A549 (cell line): ENCODE measurements at regions not wholly inside any gene's neighbourhood (a gene's known extent, or its start where the extent isn't known, plus 50 kb on each side); places are given as distances from the start of the nearest gene placed in this dataset.

Experiments used
- ATAC-seq, 2 experiments: fragments of 200-7000 bp in 1 of 2; fragments of >200 bp in 1 of 2; cut with Nextera tagmentation in 1 of 2; cut with Tn5 transposase in 1 of 2; 3 replicates each; pipeline versions ENCODE4 v1.8.0 to v1.9.1; 2018 to 2020; ENCODE audit warnings: mild to moderate bottlenecking in 1 of 2, moderate library complexity in 1 of 2
- CTCF ChIA-PET: fragments of 300-600 bp; sonication (Branson Sonifier 250); formaldehyde crosslinking; extraction: SDS; loops from one replicate; lab custom pipeline; 2021; ENCODE audit warnings: antibody characterized with exemption, inconsistent platforms; lab: Yijun Ruan, JAX
- POLR2A ChIA-PET: fragments of 350-600 bp; formaldehyde crosslinking; extraction: SDS; loops from one replicate; lab custom pipeline; 2021; ENCODE audit warnings: antibody characterized with exemption, inconsistent platforms; lab: Yijun Ruan, JAX
- DNase-seq, 2 experiments: peaks; one replicate each; pipeline versions ENCODE4 v3.0.0 to v3.0.0-alpha.2; 2011 to 2016; ENCODE audit warnings: low read depth in 1 of 2, low spot score in 1 of 2
- FAIRE-seq: peaks from 2 replicates; lab custom pipeline; 2011; peaks lifted over from hg19 to GRCh38; lab: Jason Lieb, UNC
- H3K27ac ChIP-seq, 2 experiments: fragments of >200 bp; sonication (Bioruptor Twin); formaldehyde crosslinking; 3 replicates each; pipeline ENCODE4 v1.5.1; 2016 to 2017
- H3K4me1 ChIP-seq: fragments of >200 bp; sonication (Bioruptor Twin); formaldehyde crosslinking; 3 replicates; pipeline ENCODE4 v1.6.1; 2016
- H3K4me2 ChIP-seq: fragments of >200 bp; sonication (Bioruptor Twin); formaldehyde crosslinking; 3 replicates; pipeline ENCODE4 v1.6.1; 2016
- H3K4me3 ChIP-seq: fragments of >200 bp; sonication (Bioruptor Twin); formaldehyde crosslinking; 3 replicates; pipeline ENCODE4 v1.5.1; 2016
- H3K9me3 ChIP-seq: fragments of >200 bp; sonication (Bioruptor Twin); formaldehyde crosslinking; 3 replicates; pipeline ENCODE4 v1.6.1; 2016
- BCL3 ChIP-seq: fragments of >200 bp; sonication (Bioruptor Twin); formaldehyde crosslinking; IDR thresholded peaks from 3 replicates; pipeline ENCODE4 v1.6.1; 2016
- CHD2 ChIP-seq: fragments of 150-350 bp; IDR thresholded peaks from 2 replicates; pipeline ENCODE4 v1.6.1; 2014; ENCODE audit warnings: low read length; ENCODE audit not compliant: partially characterized antibody
- CTCF ChIP-seq: fragments of >200 bp; sonication (Bioruptor Twin); formaldehyde crosslinking; IDR thresholded peaks from 3 replicates; pipeline ENCODE4 v1.5.1; 2016
- FOSL2 ChIP-seq, 2 experiments: fragments of 450-650 bp in 1 of 2; fragments of >200 bp in 1 of 2; sonication (Bioruptor Twin) in 1 of 2; formaldehyde crosslinking; IDR thresholded peaks; 2 replicates each; pipeline versions ENCODE4 v1.5.0 to v1.6.1; 2016 to 2020; ENCODE audit warnings: mild to moderate bottlenecking in 1 of 2, moderate library complexity in 1 of 2
- FOXS1 ChIP-seq: fragments of 250-450 bp; sonication (Bioruptor Pico); IDR thresholded peaks from 2 replicates; pipeline ENCODE4 v1.5.0; 2020; ENCODE audit warnings: mild to moderate bottlenecking, moderate library complexity
- GATA3 ChIP-seq: IDR thresholded peaks from 2 replicates; pipeline ENCODE4 v1.6.1; 2012; ENCODE audit warnings: borderline replicate concordance
- HDAC2 ChIP-seq: fragments of 200-600 bp; sonication (generic); IDR thresholded peaks from 2 replicates; pipeline ENCODE4 v1.6.1; 2016
- HES2 ChIP-seq: fragments of >200 bp; sonication (Bioruptor Twin); formaldehyde crosslinking; IDR thresholded peaks from 2 replicates; pipeline ENCODE4 v1.6.1; 2016
- HMGXB4 ChIP-seq: fragments of 250-450 bp; sonication (Bioruptor Pico); IDR thresholded peaks from 2 replicates; pipeline ENCODE4 v1.5.0; 2021; ENCODE audit warnings: mild to moderate bottlenecking, moderate library complexity, borderline replicate concordance
- HOXB13 ChIP-seq: fragments of 250-450 bp; sonication (Bioruptor Pico); IDR thresholded peaks from 2 replicates; pipeline ENCODE4 v1.5.0; 2020; ENCODE audit warnings: low read depth, mild to moderate bottlenecking, moderate library complexity
- MYC ChIP-seq: IDR thresholded peaks from 2 replicates; pipeline ENCODE4 v1.6.1; 2012; ENCODE audit warnings: mild to moderate bottlenecking, inconsistent platforms, low read length, improper control_type of control experiment, borderline replicate concordance
- NFE2L2 ChIP-seq: fragments of 150-350 bp; conservative IDR thresholded peaks from 2 replicates; pipeline ENCODE4 v1.6.1; 2014; ENCODE audit warnings: low read length
- NPAS2 ChIP-seq: fragments of 250-450 bp; sonication (Bioruptor Pico); IDR thresholded peaks from 2 replicates; pipeline ENCODE4 v1.8.0; 2022; ENCODE audit warnings: mild to moderate bottlenecking, moderate library complexity, borderline replicate concordance
- PHF8 ChIP-seq: fragments of 200-600 bp; sonication (generic); IDR thresholded peaks from 2 replicates; pipeline ENCODE4 v1.6.1; 2016; ENCODE audit warnings: low read depth, mild to moderate bottlenecking, antibody characterized with exemption, moderate library complexity, borderline replicate concordance
- POLR2A ChIP-seq: IDR thresholded peaks from 2 replicates; pipeline ENCODE4 v1.6.1; 2012; ENCODE audit warnings: mild to moderate bottlenecking, low read length
- RAD21 ChIP-seq, 2 experiments: fragments of >200 bp in 1 of 2; sonication (Bioruptor Twin) in 1 of 2; formaldehyde crosslinking in 1 of 2; IDR thresholded peaks in 1 of 2; conservative IDR thresholded peaks in 1 of 2; 2 replicates in 1 of 2; 3 replicates in 1 of 2; pipeline ENCODE4 v1.6.1; 2012 to 2018; ENCODE audit warnings: inconsistent platforms in 1 of 2
- RARB ChIP-seq: fragments of 250-450 bp; sonication (Bioruptor Pico); IDR thresholded peaks from 2 replicates; pipeline ENCODE4 v1.8.0; 2021; ENCODE audit warnings: mild to moderate bottlenecking, moderate library complexity
- RCOR1 ChIP-seq: fragments of 150-350 bp; IDR thresholded peaks from 2 replicates; pipeline ENCODE4 v1.6.1; 2014; ENCODE audit warnings: antibody characterized with exemption, low read length, low read depth
- RNF2 ChIP-seq: fragments of 200-600 bp; sonication (generic); IDR thresholded peaks from 2 replicates; pipeline ENCODE4 v1.6.1; 2016; ENCODE audit warnings: low read depth, mild to moderate bottlenecking, antibody characterized with exemption, moderate library complexity, borderline replicate concordance
- SMC3 ChIP-seq: fragments of >200 bp; sonication (Bioruptor Twin); formaldehyde crosslinking; IDR thresholded peaks from 3 replicates; pipeline ENCODE4 v1.6.1; 2018; ENCODE audit warnings: inconsistent platforms
- SREBF2 ChIP-seq: fragments of 450-650 bp; IDR thresholded peaks from 2 replicates; pipeline ENCODE4 v1.6.1; 2014; ENCODE audit warnings: mild to moderate bottlenecking, moderate library complexity
- TFCP2L1 ChIP-seq: fragments of 250-450 bp; sonication (Bioruptor Pico); IDR thresholded peaks from 2 replicates; pipeline ENCODE4 v1.5.0; 2021; ENCODE audit warnings: mild to moderate bottlenecking
- ZFP36 ChIP-seq: fragments of 450-650 bp; IDR thresholded peaks from 2 replicates; pipeline ENCODE4 v1.6.1; 2014; ENCODE audit warnings: borderline replicate concordance; ENCODE audit not compliant: partially characterized antibody
- WGBS: methylation state at CpG from one replicate; pipeline ENCODE4 v1.1.6; 2017; ENCODE audit errors: missing lambda C conversion rate; 5-methylcytosine and 5-hydroxymethylcytosine counted together
- TF ChIP-seq, protein P1 (sequence below): fragments of 200-600 bp; sonication (generic); IDR thresholded peaks from 2 replicates; pipeline ENCODE4 v1.6.1; 2016; ENCODE audit warnings: antibody characterized with exemption, mild to moderate bottlenecking, moderate library complexity
- TF ChIP-seq, protein P2 (sequence below): IDR thresholded peaks from 2 replicates; pipeline ENCODE4 v1.6.1; 2012; ENCODE audit warnings: low read depth, borderline replicate concordance
- TF ChIP-seq, protein P3 (sequence below): IDR thresholded peaks from 2 replicates; pipeline ENCODE4 v1.6.1; 2012

- TF ChIP-seq MYC = no peak
- no peak for TF ChIP-seq NFE2L2
- no peak for TF ChIP-seq TFCP2L1
These were observed 65.1 kb upstream of the MSTN start (continued) for GRCh38 chr2:190127651-190128050.

DNA sequence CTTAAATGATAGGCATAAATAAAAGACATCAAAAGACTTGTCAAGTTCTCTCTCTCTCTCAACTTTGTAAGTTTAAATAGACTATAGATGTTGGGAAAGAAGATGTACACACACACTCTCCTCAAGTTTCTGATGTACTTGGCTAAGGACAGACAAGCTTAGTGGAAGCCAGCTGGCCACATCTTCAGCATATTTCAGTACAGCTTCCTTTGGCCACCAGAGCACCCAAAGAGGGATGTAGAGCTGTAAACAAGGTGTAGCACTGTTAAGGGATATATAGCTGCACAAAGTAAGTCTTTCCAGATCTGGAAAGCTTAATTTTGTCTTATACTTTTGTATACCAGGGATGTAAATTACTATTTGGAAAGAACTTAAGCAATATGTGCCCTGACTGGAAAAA is 64.3 kb upstream of the MSTN start:
- H3K4me2 ChIP-seq = no peak overlapping the region
- no peak overlapping the region for H3K27ac ChIP-seq
- H3K4me3 ChIP-seq = no peak overlapping the region
- TF ChIP-seq SMC3 = no peak
- no peak for TF ChIP-seq HMGXB4
- TF ChIP-seq, protein P1, sequence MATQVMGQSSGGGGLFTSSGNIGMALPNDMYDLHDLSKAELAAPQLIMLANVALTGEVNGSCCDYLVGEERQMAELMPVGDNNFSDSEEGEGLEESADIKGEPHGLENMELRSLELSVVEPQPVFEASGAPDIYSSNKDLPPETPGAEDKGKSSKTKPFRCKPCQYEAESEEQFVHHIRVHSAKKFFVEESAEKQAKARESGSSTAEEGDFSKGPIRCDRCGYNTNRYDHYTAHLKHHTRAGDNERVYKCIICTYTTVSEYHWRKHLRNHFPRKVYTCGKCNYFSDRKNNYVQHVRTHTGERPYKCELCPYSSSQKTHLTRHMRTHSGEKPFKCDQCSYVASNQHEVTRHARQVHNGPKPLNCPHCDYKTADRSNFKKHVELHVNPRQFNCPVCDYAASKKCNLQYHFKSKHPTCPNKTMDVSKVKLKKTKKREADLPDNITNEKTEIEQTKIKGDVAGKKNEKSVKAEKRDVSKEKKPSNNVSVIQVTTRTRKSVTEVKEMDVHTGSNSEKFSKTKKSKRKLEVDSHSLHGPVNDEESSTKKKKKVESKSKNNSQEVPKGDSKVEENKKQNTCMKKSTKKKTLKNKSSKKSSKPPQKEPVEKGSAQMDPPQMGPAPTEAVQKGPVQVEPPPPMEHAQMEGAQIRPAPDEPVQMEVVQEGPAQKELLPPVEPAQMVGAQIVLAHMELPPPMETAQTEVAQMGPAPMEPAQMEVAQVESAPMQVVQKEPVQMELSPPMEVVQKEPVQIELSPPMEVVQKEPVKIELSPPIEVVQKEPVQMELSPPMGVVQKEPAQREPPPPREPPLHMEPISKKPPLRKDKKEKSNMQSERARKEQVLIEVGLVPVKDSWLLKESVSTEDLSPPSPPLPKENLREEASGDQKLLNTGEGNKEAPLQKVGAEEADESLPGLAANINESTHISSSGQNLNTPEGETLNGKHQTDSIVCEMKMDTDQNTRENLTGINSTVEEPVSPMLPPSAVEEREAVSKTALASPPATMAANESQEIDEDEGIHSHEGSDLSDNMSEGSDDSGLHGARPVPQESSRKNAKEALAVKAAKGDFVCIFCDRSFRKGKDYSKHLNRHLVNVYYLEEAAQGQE = no peak
- TF ChIP-seq HES2 = no peak
- no peak for TF ChIP-seq HOXB13 (CRISPR knock-in tag)
- no peak for TF ChIP-seq RARB (CRISPR knock-in tag)
- TF ChIP-seq CTCF = no peak
- TF ChIP-seq ZFP36 = no peak
- TF ChIP-seq SREBF2 = no peak
- no peak for TF ChIP-seq GATA3
- TF ChIP-seq, all 56 proteins: peak for 0
- no peak for ATAC-seq
- DNase-seq = no peak
- CTCF ChIA-PET = interaction anchor here (0.8 to 1.7 kb wide), 2 partner anchors 12 to 54 kb away, joined by 4 to 5 read pairs; a partner anchor contains a TSS
- FAIRE-seq = no peak
- no peaks in the 10 kb centered on the region for H3K9me3 ChIP-seq
- no peaks in the 10 kb centered on the region for H3K4me1 ChIP-seq
- POLR2A ChIA-PET = no interaction called here

DNA sequence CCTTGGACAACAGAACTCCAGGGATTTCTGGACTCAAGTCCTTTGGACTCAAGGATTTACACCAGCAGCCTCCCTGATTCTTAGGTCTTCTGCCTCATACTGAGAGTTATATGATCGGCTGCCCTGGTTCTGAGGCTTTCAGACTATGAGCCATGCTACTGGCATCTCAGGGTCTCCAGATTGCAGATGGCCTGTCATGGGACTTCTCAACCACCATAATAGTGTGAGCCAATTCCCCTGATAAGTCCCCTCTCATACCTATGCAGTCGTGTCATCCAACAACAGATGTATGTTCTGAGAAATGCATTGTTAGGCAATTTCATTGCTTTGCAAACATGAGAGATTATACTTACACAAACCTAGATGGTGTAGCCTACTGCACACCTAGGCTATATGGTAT is 61.4 kb upstream of the MSTN start:
- DNase-seq = no peak
- H3K27ac ChIP-seq = no peak overlapping the region
- no peaks in the 10 kb centered on the region for H3K4me1 ChIP-seq
- WGBS = 47% methylated on average over 2 of the region's 2 CpGs
- ATAC-seq = no peak
- H3K4me2 ChIP-seq = no peak overlapping the region
- ChIA-PET POLR2A (no interaction called here), CTCF (interaction anchor here (1.2 to 1.6 kb wide), 2 partner anchors 35 to 463 kb away, joined by 4 to 5 read pairs; no protein-coding TSS in a partner anchor)
- no peak overlapping the region for H3K4me3 ChIP-seq
- no peak for FAIRE-seq
- no peaks in the 10 kb centered on the region for H3K9me3 ChIP-seq
- no peak for TF ChIP-seq BCL3
- TF ChIP-seq, protein P2, sequence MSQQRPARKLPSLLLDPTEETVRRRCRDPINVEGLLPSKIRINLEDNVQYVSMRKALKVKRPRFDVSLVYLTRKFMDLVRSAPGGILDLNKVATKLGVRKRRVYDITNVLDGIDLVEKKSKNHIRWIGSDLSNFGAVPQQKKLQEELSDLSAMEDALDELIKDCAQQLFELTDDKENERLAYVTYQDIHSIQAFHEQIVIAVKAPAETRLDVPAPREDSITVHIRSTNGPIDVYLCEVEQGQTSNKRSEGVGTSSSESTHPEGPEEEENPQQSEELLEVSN = no peak
- no peak for TF ChIP-seq RAD21 (conservative IDR thresholded peaks at IDR 0.05 in 1 of 2, IDR thresholded peaks at IDR 0.05 in 1 of 2)
- no peak for TF ChIP-seq RCOR1
- no peak for TF ChIP-seq CHD2
- TF ChIP-seq NPAS2 (CRISPR knock-in tag) = no peak
- TF ChIP-seq PHF8 = no peak
- no peak for TF ChIP-seq FOXS1 (CRISPR knock-in tag)
- no peak for TF ChIP-seq RNF2
- no peak for TF ChIP-seq POLR2A
- TF ChIP-seq HOXB13 (CRISPR knock-in tag) = no peak
- no peak for TF ChIP-seq FOSL2 (IDR thresholded peaks at IDR 0.05)
- no peak for TF ChIP-seq FOSL2 (CRISPR knock-in tag; IDR thresholded peaks at IDR 0.05)
- no peak for TF ChIP-seq HDAC2
- TF ChIP-seq, protein P3, sequence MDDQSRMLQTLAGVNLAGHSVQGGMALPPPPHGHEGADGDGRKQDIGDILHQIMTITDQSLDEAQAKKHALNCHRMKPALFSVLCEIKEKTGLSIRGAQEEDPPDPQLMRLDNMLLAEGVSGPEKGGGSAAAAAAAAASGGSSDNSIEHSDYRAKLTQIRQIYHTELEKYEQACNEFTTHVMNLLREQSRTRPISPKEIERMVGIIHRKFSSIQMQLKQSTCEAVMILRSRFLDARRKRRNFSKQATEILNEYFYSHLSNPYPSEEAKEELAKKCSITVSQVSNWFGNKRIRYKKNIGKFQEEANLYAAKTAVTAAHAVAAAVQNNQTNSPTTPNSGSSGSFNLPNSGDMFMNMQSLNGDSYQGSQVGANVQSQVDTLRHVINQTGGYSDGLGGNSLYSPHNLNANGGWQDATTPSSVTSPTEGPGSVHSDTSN = no peak
